ENCODE measurements at regions not wholly inside any gene's neighbourhood (a gene's known extent, or its start where the extent isn't known, plus 50 kb on each side); places are given as distances from the start of the nearest gene placed in this dataset.

- no peak overlapping the region for H3K4me3 Mint-ChIP-seq
- ATAC-seq (no peak), DNase-seq (ENCODE audit: low spot score) (no peak)
- H3K36me3 Mint-ChIP-seq, result no peaks in the 10 kb centered on the region
- H3K4me1 Mint-ChIP-seq (ENCODE audit: low read depth in 2 of 2), result peaks cover 0 to 2% of the 10 kb centered on the region in 2 donors
- H3K27ac Mint-ChIP-seq, result peak overlapping the region in 1 of 2 donors; percentile 25
- H3K27me3 Mint-ChIP-seq, result no peaks in the 10 kb centered on the region
- H3K9me3 Mint-ChIP-seq, result no peaks in the 10 kb centered on the region
Measured at GRCh38 chr7:41787651-41788350, 84.9 kb upstream of the INHBA start.

GRCh38 chr7:41786944-41787343 lies 84.1 kb upstream of the INHBA start:
- Mint-ChIP-seq H3K9me3 (no peaks in the 10 kb centered on the region), H3K27me3 (no peaks in the 10 kb centered on the region), H3K36me3 (no peaks in the 10 kb centered on the region), H3K27ac (peak overlapping the region in 1 of 2 donors; percentile 39), H3K4me3 (no peak overlapping the region), H3K4me1 (ENCODE audit: low read depth in 2 of 2) (peaks cover 0 to 2% of the 10 kb centered on the region in 2 donors)
- DNase-seq (ENCODE audit: low spot score) (no peak), ATAC-seq (no peak)

- no peaks in the 10 kb centered on the region for H3K36me3 Mint-ChIP-seq
- ATAC-seq (no peak), DNase-seq (ENCODE audit: low spot score) (no peak)
- peak overlapping the region in 1 of 2 donors; percentile 39 for H3K27ac Mint-ChIP-seq
- H3K27me3 Mint-ChIP-seq, result no peaks in the 10 kb centered on the region
- peaks cover 0 to 2% of the 10 kb centered on the region in 2 donors for H3K4me1 Mint-ChIP-seq (ENCODE audit: low read depth in 2 of 2)
- no peaks in the 10 kb centered on the region for H3K9me3 Mint-ChIP-seq
- no peak overlapping the region for H3K4me3 Mint-ChIP-seq
Measured at GRCh38 chr7:41786404-41786803, 83.5 kb upstream of the INHBA start.

GRCh38 chr7:41785840-41786239 lies 83.0 kb upstream of the INHBA start:
- no peaks in the 10 kb centered on the region for H3K9me3 Mint-ChIP-seq
- H3K27me3 Mint-ChIP-seq, result no peaks in the 10 kb centered on the region
- ATAC-seq, result no peak
- no peaks in the 10 kb centered on the region for H3K36me3 Mint-ChIP-seq
- no peak for DNase-seq (ENCODE audit: low spot score)
- H3K27ac Mint-ChIP-seq, result no peak overlapping the region
- H3K4me3 Mint-ChIP-seq, result no peak overlapping the region
- H3K4me1 Mint-ChIP-seq (ENCODE audit: low read depth in 2 of 2), result peaks cover 0 to 5% of the 10 kb centered on the region in 2 donors

GRCh38 chr7:41785265-41785664 lies 82.4 kb upstream of the INHBA start:
- DNase-seq (ENCODE audit: low spot score) (no peak), ATAC-seq (no peak)
- Mint-ChIP-seq H3K36me3 (no peaks in the 10 kb centered on the region), H3K27ac (no peak overlapping the region), H3K4me1 (ENCODE audit: low read depth in 2 of 2) (peaks cover 0 to 7% of the 10 kb centered on the region in 2 donors), H3K27me3 (no peaks in the 10 kb centered on the region), H3K4me3 (no peak overlapping the region), H3K9me3 (no peaks in the 10 kb centered on the region)

GRCh38 chr7:41779918-41780317 lies 77.0 kb upstream of the INHBA start:
- Mint-ChIP-seq H3K4me3 (no peak overlapping the region), H3K9me3 (peaks cover 9% of the 10 kb centered on the region), H3K36me3 (no peaks in the 10 kb centered on the region), H3K4me1 (ENCODE audit: low read depth in 2 of 2) (peaks cover 6 to 13% of the 10 kb centered on the region in 2 donors), H3K27ac (peak overlapping the region; percentile 32 to 47), H3K27me3 (no peaks in the 10 kb centered on the region)
- DNase-seq (ENCODE audit: low spot score), result no peak
- peak in 1 of 2 donors; percentile 30 for ATAC-seq

- ATAC-seq, result peak in 1 of 2 donors; percentile 45
- DNase-seq (ENCODE audit: low spot score), result no peak
- H3K4me3 Mint-ChIP-seq, result no peak overlapping the region
- H3K9me3 Mint-ChIP-seq, result peaks cover 9% of the 10 kb centered on the region
- peaks cover 6 to 13% of the 10 kb centered on the region in 2 donors for H3K4me1 Mint-ChIP-seq (ENCODE audit: low read depth in 2 of 2)
- H3K36me3 Mint-ChIP-seq, result no peaks in the 10 kb centered on the region
- no peaks in the 10 kb centered on the region for H3K27me3 Mint-ChIP-seq
- H3K27ac Mint-ChIP-seq, result peak overlapping the region in 1 of 2 donors; percentile 31
Measured at GRCh38 chr7:41777894-41778596, 75.2 kb upstream of the INHBA start.

GRCh38 chr7:41774966-41775365 lies 72.1 kb upstream of the INHBA start:
- ATAC-seq, result no peak
- peaks cover 10% of the 10 kb centered on the region for H3K9me3 Mint-ChIP-seq
- peaks cover 0 to under 1% of the 10 kb centered on the region in 2 donors for H3K27me3 Mint-ChIP-seq
- H3K4me1 Mint-ChIP-seq (ENCODE audit: low read depth in 2 of 2), result peaks cover 6 to 12% of the 10 kb centered on the region in 2 donors
- no peak overlapping the region for H3K4me3 Mint-ChIP-seq
- no peak overlapping the region for H3K27ac Mint-ChIP-seq
- H3K36me3 Mint-ChIP-seq, result no peaks in the 10 kb centered on the region
- no peak for DNase-seq (ENCODE audit: low spot score)

- Mint-ChIP-seq H3K27me3 (peaks cover 3 to 13% of the 10 kb centered on the region in 2 donors), H3K36me3 (no peaks in the 10 kb centered on the region), H3K9me3 (peaks cover 11% of the 10 kb centered on the region), H3K27ac (peak overlapping the region in 1 of 2 donors; percentile 45), H3K4me1 (ENCODE audit: low read depth in 2 of 2) (peaks cover 0 to 7% of the 10 kb centered on the region in 2 donors), H3K4me3 (no peak overlapping the region)
- DNase-seq (ENCODE audit: low spot score) (no peak), ATAC-seq (no peak)
Measured at GRCh38 chr7:41773756-41774155, 70.9 kb upstream of the INHBA start.

GRCh38 chr7:41771717-41772116 lies 68.8 kb upstream of the INHBA start:
- Mint-ChIP-seq H3K4me3 (no peak overlapping the region), H3K27ac (peak overlapping the region in 1 of 2 donors; percentile 62), H3K36me3 (no peaks in the 10 kb centered on the region), H3K4me1 (ENCODE audit: low read depth in 2 of 2) (peaks cover 0 to 4% of the 10 kb centered on the region in 2 donors), H3K27me3 (peaks cover 4 to 13% of the 10 kb centered on the region in 2 donors), H3K9me3 (peaks cover 7% of the 10 kb centered on the region)
- ATAC-seq (no peak), DNase-seq (ENCODE audit: low spot score) (no peak)

- Mint-ChIP-seq H3K9me3 (peaks cover 7% of the 10 kb centered on the region), H3K36me3 (no peaks in the 10 kb centered on the region), H3K4me3 (no peak overlapping the region), H3K4me1 (ENCODE audit: low read depth in 2 of 2) (peaks cover 0 to 4% of the 10 kb centered on the region in 2 donors), H3K27me3 (peaks cover 4 to 13% of the 10 kb centered on the region in 2 donors), H3K27ac (no peak overlapping the region)
- ATAC-seq, result no peak
- DNase-seq (ENCODE audit: low spot score), result no peak
Measured at GRCh38 chr7:41769162-41769561, 66.3 kb upstream of the INHBA start.

GRCh38 chr7:41763626-41764025 lies 60.7 kb upstream of the INHBA start:
- Mint-ChIP-seq H3K4me3 (no peak overlapping the region), H3K27me3 (no peaks in the 10 kb centered on the region), H3K4me1 (ENCODE audit: low read depth in 2 of 2) (peaks cover 0 to 13% of the 10 kb centered on the region in 2 donors), H3K9me3 (peaks cover 7% of the 10 kb centered on the region), H3K27ac (no peak overlapping the region), H3K36me3 (no peaks in the 10 kb centered on the region)
- ATAC-seq (no peak), DNase-seq (ENCODE audit: low spot score) (no peak)

GRCh38 chr7:41762641-41763040 lies 59.8 kb upstream of the INHBA start:
- DNase-seq (ENCODE audit: low spot score), result no peak
- no peak for ATAC-seq
- Mint-ChIP-seq H3K36me3 (no peaks in the 10 kb centered on the region), H3K27ac (no peak overlapping the region), H3K4me3 (no peak overlapping the region), H3K9me3 (peaks cover 7% of the 10 kb centered on the region), H3K27me3 (no peaks in the 10 kb centered on the region), H3K4me1 (ENCODE audit: low read depth in 2 of 2) (peaks cover 0 to 13% of the 10 kb centered on the region in 2 donors)

GRCh38 chr7:41760293-41760692 lies 57.4 kb upstream of the INHBA start:
- Mint-ChIP-seq H3K27ac (peak overlapping the region in 1 of 2 donors; percentile 66), H3K36me3 (peaks cover 5% of the 10 kb centered on the region), H3K4me3 (no peak overlapping the region), H3K4me1 (ENCODE audit: low read depth in 2 of 2) (peaks cover 0 to 13% of the 10 kb centered on the region in 2 donors), H3K27me3 (no peaks in the 10 kb centered on the region), H3K9me3 (peaks cover 7% of the 10 kb centered on the region)
- no peak for DNase-seq (ENCODE audit: low spot score)
- no peak for ATAC-seq
